Vagina (tissue), 2 donors: ENCODE measurements at regions not wholly inside any gene's neighbourhood (a gene's known extent, or its start where the extent isn't known, plus 50 kb on each side); places are given as distances from the start of the nearest gene placed in this dataset.

ENCODE experiments used
- POLR2AphosphoS5 ChIP-seq, 2 donors: sonication (generic); formaldehyde crosslinking; IDR thresholded peaks; one replicate each; pipeline ENCODE4 v1.9.0; 2017; ENCODE audit warnings: antibody characterized with exemption in 2 of 2, mild to moderate bottlenecking in 2 of 2, low read depth in 1 of 2; ENCODE audit not compliant: insufficient read depth in 1 of 2
- TF ChIP-seq, protein P1 (sequence below), 3 experiments: fragments of 450-650 bp in 2 of 3; fragments of 200-600 bp in 1 of 3; sonication (generic) in 1 of 3; IDR thresholded peaks; one replicate each; pipeline ENCODE4 v1.5.1; 2017 to 2019; ENCODE audit warnings: antibody characterized with exemption in 3 of 3, mild to moderate bottlenecking in 2 of 3, moderate library complexity in 2 of 3

DNA sequence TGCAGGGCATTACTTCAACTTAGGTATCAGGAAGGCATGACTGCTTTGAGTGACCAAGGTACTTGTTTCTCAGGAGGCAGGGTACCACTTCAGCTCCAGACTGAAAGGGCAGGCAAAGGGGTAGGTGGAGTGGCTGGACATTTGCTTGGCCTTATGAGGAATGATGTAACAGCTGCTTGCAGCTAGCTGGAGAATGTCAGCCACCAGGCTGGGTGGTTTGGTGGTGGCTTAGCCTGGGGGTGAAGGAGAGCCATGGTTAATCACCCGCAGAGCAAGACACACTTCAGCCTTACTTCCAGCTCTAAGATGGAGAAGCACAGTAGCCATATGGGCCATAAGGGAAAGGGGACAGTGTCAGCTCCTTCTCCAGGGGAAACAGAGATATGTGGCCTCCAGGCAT is 146.1 kb downstream of the APIP start:
- TF ChIP-seq, protein P1, sequence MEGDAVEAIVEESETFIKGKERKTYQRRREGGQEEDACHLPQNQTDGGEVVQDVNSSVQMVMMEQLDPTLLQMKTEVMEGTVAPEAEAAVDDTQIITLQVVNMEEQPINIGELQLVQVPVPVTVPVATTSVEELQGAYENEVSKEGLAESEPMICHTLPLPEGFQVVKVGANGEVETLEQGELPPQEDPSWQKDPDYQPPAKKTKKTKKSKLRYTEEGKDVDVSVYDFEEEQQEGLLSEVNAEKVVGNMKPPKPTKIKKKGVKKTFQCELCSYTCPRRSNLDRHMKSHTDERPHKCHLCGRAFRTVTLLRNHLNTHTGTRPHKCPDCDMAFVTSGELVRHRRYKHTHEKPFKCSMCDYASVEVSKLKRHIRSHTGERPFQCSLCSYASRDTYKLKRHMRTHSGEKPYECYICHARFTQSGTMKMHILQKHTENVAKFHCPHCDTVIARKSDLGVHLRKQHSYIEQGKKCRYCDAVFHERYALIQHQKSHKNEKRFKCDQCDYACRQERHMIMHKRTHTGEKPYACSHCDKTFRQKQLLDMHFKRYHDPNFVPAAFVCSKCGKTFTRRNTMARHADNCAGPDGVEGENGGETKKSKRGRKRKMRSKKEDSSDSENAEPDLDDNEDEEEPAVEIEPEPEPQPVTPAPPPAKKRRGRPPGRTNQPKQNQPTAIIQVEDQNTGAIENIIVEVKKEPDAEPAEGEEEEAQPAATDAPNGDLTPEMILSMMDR (IDR thresholded peaks at IDR 0.05): no peak
- no peak for TF ChIP-seq POLR2AphosphoS5 (IDR thresholded peaks at IDR 0.05; ENCODE audit: insufficient read depth in 1 of 2, low read depth in 1 of 2)
